H1 (cell line): ENCODE measurements at regions not wholly inside any gene's neighbourhood (a gene's known extent, or its start where the extent isn't known, plus 50 kb on each side); places are given as distances from the start of the nearest gene placed in this dataset.

ENCODE experiments used
- CTCF ChIA-PET: fragments of 300-600 bp; sonication (Branson Sonifier 250); formaldehyde crosslinking; loops from one replicate; lab custom pipeline; 2021; ENCODE audit not compliant: partially characterized antibody; lab: Charles Lee
- POLR2A ChIA-PET: fragments of 300-600 bp; sonication (Branson Sonifier 250); formaldehyde crosslinking; loops from one replicate; lab custom pipeline; 2021; ENCODE audit warnings: inconsistent platforms; ENCODE audit not compliant: partially characterized antibody; lab: Charles Lee
- DNase-seq, 2 experiments: peaks; one replicate each; pipeline versions ENCODE4 v3.0.0 to v3.0.0-alpha.2; 2010 to 2022; ENCODE audit warnings: low spot score in 2 of 2, low read depth in 1 of 2, mixed read lengths in 1 of 2
- FAIRE-seq: peaks from 2 replicates; lab custom pipeline; 2011; peaks lifted over from hg19 to GRCh38; lab: Jason Lieb, UNC
- H2AFZ ChIP-seq: 2 replicates; pipeline ENCODE4 v1.8.1; 2012; ENCODE audit warnings: low read length, inconsistent platforms
- H2AK5ac ChIP-seq: 2 replicates; pipeline ENCODE4 v1.6.1; 2013; ENCODE audit warnings: low read depth, low read length
- H2BK120ac ChIP-seq: replicated peaks from 2 replicates; pipeline ENCODE3; 2013; ENCODE audit warnings: low read depth, low read length, inconsistent platforms
- H2BK12ac ChIP-seq: 2 replicates; pipeline ENCODE4 v1.6.1; 2013; ENCODE audit warnings: low read depth, low read length
- H2BK15ac ChIP-seq: 2 replicates; pipeline ENCODE4 v1.6.1; 2013; ENCODE audit warnings: low read length
- H2BK20ac ChIP-seq: 2 replicates; pipeline ENCODE4 v1.6.1; 2013; ENCODE audit warnings: low read length
- H2BK5ac ChIP-seq: 2 replicates; pipeline ENCODE4 v1.6.1; 2013; ENCODE audit warnings: low read depth, low read length
- H3K14ac ChIP-seq: 2 replicates; pipeline ENCODE4 v1.6.1; 2013; ENCODE audit warnings: inconsistent platforms; ENCODE audit not compliant: insufficient read length
- H3K18ac ChIP-seq: 2 replicates; pipeline ENCODE4 v1.6.1; 2013; ENCODE audit warnings: low read length; ENCODE audit errors: extremely low read depth
- H3K23ac ChIP-seq: 2 replicates; pipeline ENCODE4 v1.6.1; 2013; ENCODE audit warnings: inconsistent platforms; ENCODE audit not compliant: insufficient read length
- H3K23me2 ChIP-seq: 2 replicates; pipeline ENCODE4 v1.6.1; 2013; ENCODE audit warnings: low read depth, low read length
- H3K27ac ChIP-seq: 2 replicates; pipeline ENCODE4 v1.6.1; 2011; ENCODE audit warnings: low read depth, low read length, inconsistent platforms
- H3K27me3 ChIP-seq, 4 experiments: replicated peaks in 1 of 4; 1 replicate in 1 of 4; 2 replicates in 3 of 4; pipeline versions ENCODE4 v1.6.1 to v1.8.1; 2011 to 2013; ENCODE audit warnings: low read length in 3 of 4, mild to moderate bottlenecking in 3 of 4, inconsistent platforms in 2 of 4, mixed read lengths in 2 of 4, moderate library complexity in 1 of 4; ENCODE audit not compliant: control insufficient read depth in 3 of 4, insufficient read depth in 3 of 4; ENCODE audit errors: extremely low read depth in 1 of 4
- H3K36me3 ChIP-seq, 4 experiments: 2 replicates each; pipeline versions ENCODE4 v1.6.1 to v1.8.1; 2011 to 2013; ENCODE audit warnings: mild to moderate bottlenecking in 4 of 4, low read length in 3 of 4, moderate library complexity in 2 of 4, control low read depth in 1 of 4, inconsistent platforms in 1 of 4; ENCODE audit not compliant: insufficient read depth in 4 of 4, control insufficient read depth in 2 of 4
- H3K4ac ChIP-seq: replicated peaks from 2 replicates; pipeline ENCODE3; 2013; ENCODE audit warnings: low read length, low read depth, mixed read lengths, inconsistent platforms; ENCODE audit not compliant: insufficient read length
- H3K4me1 ChIP-seq, 4 experiments: replicated peaks in 1 of 4; 1 replicate in 1 of 4; 2 replicates in 3 of 4; pipeline versions ENCODE4 v1.6.1 to v1.8.1; 2011 to 2013; ENCODE audit warnings: low read length in 3 of 4, inconsistent platforms in 2 of 4, mixed read lengths in 1 of 4; ENCODE audit not compliant: insufficient read depth in 4 of 4, control insufficient read depth in 3 of 4
- H3K4me2 ChIP-seq, 2 experiments: 2 replicates each; pipeline versions ENCODE4 v1.6.1 to v1.8.1; 2011 to 2013; ENCODE audit warnings: low read depth in 2 of 2, low read length in 2 of 2, control low read depth in 1 of 2, inconsistent platforms in 1 of 2, mild to moderate bottlenecking in 1 of 2; ENCODE audit not compliant: insufficient read depth in 1 of 2
- H3K4me3 ChIP-seq, 4 experiments: fragments of 200-600, 300-600 bp in 1 of 4; sonication (generic), shearing (Covaris generic), sonication (Bioruptor Twin) in 1 of 4; 2 replicates each; pipeline versions ENCODE4 v1.5.1 to v1.8.1; 2011 to 2016; ENCODE audit warnings: low read length in 4 of 4, low read depth in 3 of 4, control low read depth in 2 of 4, inconsistent platforms in 2 of 4, mild to moderate bottlenecking in 2 of 4, mixed read lengths in 1 of 4, moderate library complexity in 1 of 4; ENCODE audit not compliant: insufficient read depth in 2 of 4; ENCODE audit errors: extremely low read depth in 1 of 4
- H3K56ac ChIP-seq: replicated peaks from 2 replicates; pipeline ENCODE3; 2013; ENCODE audit warnings: low read depth, mild to moderate bottlenecking, mixed read lengths, low read length, inconsistent platforms; ENCODE audit not compliant: insufficient read length
- H3K79me1 ChIP-seq: 2 replicates; pipeline ENCODE4 v1.6.1; 2013; ENCODE audit warnings: low read depth, low read length, control low read depth
- H3K79me2 ChIP-seq, 2 experiments: 2 replicates each; pipeline versions ENCODE4 v1.6.1 to v1.8.1; 2012 to 2013; ENCODE audit warnings: low read length in 2 of 2, mild to moderate bottlenecking in 2 of 2, inconsistent platforms in 1 of 2; ENCODE audit not compliant: insufficient read depth in 2 of 2, control insufficient read depth in 1 of 2
- H3K9ac ChIP-seq, 4 experiments: replicated peaks in 1 of 4; 1 replicate in 1 of 4; 2 replicates in 3 of 4; pipeline versions ENCODE4 v1.6.1 to v1.8.1; 2011 to 2013; ENCODE audit warnings: low read depth in 3 of 4, low read length in 3 of 4, control low read depth in 2 of 4, mild to moderate bottlenecking in 2 of 4, moderate library complexity in 2 of 4, inconsistent platforms in 1 of 4; ENCODE audit errors: extremely low read depth in 1 of 4
- H3K9me3 ChIP-seq, 2 experiments: 2 replicates each; pipeline versions ENCODE4 v1.6.1 to v1.8.1; 2012 to 2013; ENCODE audit warnings: mild to moderate bottlenecking in 2 of 2, moderate library complexity in 2 of 2, control low read depth in 1 of 2, inconsistent platforms in 1 of 2, low read depth in 1 of 2, low read length in 1 of 2, mixed read lengths in 1 of 2; ENCODE audit not compliant: insufficient read depth in 2 of 2
- H4K20me1 ChIP-seq, 2 experiments: replicated peaks in 1 of 2; 2 replicates each; pipeline versions ENCODE3 to v1.8.1; 2011 to 2013; ENCODE audit warnings: inconsistent platforms in 2 of 2, low read length in 2 of 2, mild to moderate bottlenecking in 1 of 2; ENCODE audit not compliant: insufficient read depth in 2 of 2, control insufficient read depth in 1 of 2
- H4K5ac ChIP-seq: 2 replicates; pipeline ENCODE4 v1.6.1; 2013; ENCODE audit warnings: low read length, low read depth, mixed read lengths, inconsistent platforms; ENCODE audit not compliant: insufficient read length
- H4K8ac ChIP-seq: 2 replicates; pipeline ENCODE4 v1.8.0; 2013; ENCODE audit warnings: mild to moderate bottlenecking, moderate library complexity, low read length, inconsistent platforms; ENCODE audit not compliant: insufficient read depth; ENCODE audit errors: extremely low read depth
- H4K91ac ChIP-seq: replicated peaks from 2 replicates; pipeline ENCODE3; 2013; ENCODE audit warnings: low read length, mixed read lengths, inconsistent platforms; ENCODE audit not compliant: insufficient read length
- FOSL1 ChIP-seq: IDR thresholded peaks from 2 replicates; pipeline ENCODE4 v1.6.1; 2011; ENCODE audit warnings: mild to moderate bottlenecking, low read depth, low read length, moderate library complexity; ENCODE audit not compliant: insufficient read depth
- WGBS, 2 experiments: shearing (Covaris generic) in 1 of 2; methylation state at CpG; one replicate each; pipeline versions ENCODE4 v1.1.6 to v1.1.7; 2013 to 2015; ENCODE audit warnings: low lambda C conversion rate in 2 of 2, mixed read lengths in 2 of 2, inconsistent platforms in 1 of 2, low coverage in 1 of 2, missing lambda C conversion rate in 1 of 2; ENCODE audit not compliant: insufficient replicate concordance in 2 of 2, insufficient coverage in 1 of 2, insufficient read length in 1 of 2; ENCODE audit errors: extremely low coverage in 1 of 2, missing lambda C conversion rate in 1 of 2; 5-methylcytosine and 5-hydroxymethylcytosine counted together
- TF ChIP-seq, protein P1 (sequence below): IDR thresholded peaks from 2 replicates; pipeline ENCODE4 v1.6.1; 2012; ENCODE audit warnings: inconsistent platforms

DNA sequence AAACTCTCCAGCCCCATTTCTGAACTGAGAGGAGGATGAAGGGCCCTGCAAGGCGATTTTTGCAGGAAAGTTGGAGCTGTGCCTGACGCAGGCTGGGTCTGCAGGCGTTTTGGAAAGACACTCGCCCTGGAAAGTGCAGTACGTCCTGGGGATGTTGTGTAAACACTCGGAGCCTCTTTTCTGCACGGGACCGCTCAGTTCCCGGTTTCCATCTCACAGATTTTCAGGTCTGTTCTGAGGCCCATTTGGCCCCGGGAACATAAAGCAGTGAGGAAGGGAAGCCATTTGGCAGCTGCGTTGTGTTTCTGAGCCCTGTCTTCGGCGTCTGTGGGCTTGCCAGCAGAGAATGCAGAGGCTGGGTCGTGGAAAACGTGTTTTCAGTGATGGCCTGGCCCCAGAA lies 655.0 kb upstream of the MGMT start:
- Histone ChIP-seq H4K8ac (no peak overlapping the region), H4K5ac (no peak overlapping the region), H3K4me2 (no peak overlapping the region), H2BK12ac (no peak overlapping the region), H3K23ac (no peak overlapping the region), H3K18ac (no peak overlapping the region), H2AK5ac (no peak overlapping the region), H2AFZ (no peak overlapping the region), H3K27ac (no peak overlapping the region), H3K4me3 (no peak overlapping the region), H3K4me1 (no peaks in the 10 kb centered on the region), H3K4ac (no peak overlapping the region), H2BK5ac (no peak overlapping the region), H3K27me3 (no peaks in the 10 kb centered on the region), H3K14ac (no peak overlapping the region), H3K56ac (no peak overlapping the region), H3K9me3 (no peaks in the 10 kb centered on the region), H2BK20ac (no peak overlapping the region), H3K36me3 (no peaks in the 10 kb centered on the region), H2BK120ac (no peak overlapping the region), H4K91ac (no peak overlapping the region), H4K20me1 (no peaks in the 10 kb centered on the region), H2BK15ac (no peak overlapping the region), H3K79me1 (no peaks in the 10 kb centered on the region), H3K9ac (no peak overlapping the region), H3K23me2 (peaks cover 7% of the 10 kb centered on the region; the same call in 1 of the 2 replicates), H3K79me2 (no peaks in the 10 kb centered on the region)
- TF ChIP-seq, protein P1, sequence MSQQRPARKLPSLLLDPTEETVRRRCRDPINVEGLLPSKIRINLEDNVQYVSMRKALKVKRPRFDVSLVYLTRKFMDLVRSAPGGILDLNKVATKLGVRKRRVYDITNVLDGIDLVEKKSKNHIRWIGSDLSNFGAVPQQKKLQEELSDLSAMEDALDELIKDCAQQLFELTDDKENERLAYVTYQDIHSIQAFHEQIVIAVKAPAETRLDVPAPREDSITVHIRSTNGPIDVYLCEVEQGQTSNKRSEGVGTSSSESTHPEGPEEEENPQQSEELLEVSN = no peak
- TF ChIP-seq FOSL1 = no peak
- ChIA-PET CTCF (interaction anchor here (0.7 kb wide), 1 partner anchor 32 kb away, joined by 4 read pairs; no protein-coding TSS in a partner anchor), POLR2A (no interaction called here)
- FAIRE-seq = no peak
- WGBS, 2 experiments = 93% methylated on average over 15 of the region's 15 CpGs; no CpG with 5 or more reads in 1 of the 2 experiments
- peak in 1 of 2 experiments; percentile 32 for DNase-seq
